Forelimb muscle (tissue), 1 donor: ENCODE measurements at regions not wholly inside any gene's neighbourhood (a gene's known extent, or its start where the extent isn't known, plus 50 kb on each side); places are given as distances from the start of the nearest gene placed in this dataset.

ENCODE experiments used
- DNase-seq: peaks from one replicate; pipeline ENCODE4 v3.0.0-alpha.2; 2013; ENCODE audit warnings: low read depth

- no peak for DNase-seq
These were observed 53.5 kb upstream of the ID2 start for GRCh38 chr2:8628179-8628865.

GRCh38 chr2:8628866-8629209 is 53.0 kb upstream of the ID2 start:
- no peak for DNase-seq

GRCh38 chr2:8629402-8629801 is 52.5 kb upstream of the ID2 start:
- DNase-seq = no peak

GRCh38 chr2:8630676-8631464 is 51.0 kb upstream of the ID2 start:
- DNase-seq = no peak

GRCh38 chr2:8631465-8632005 is 50.3 kb upstream of the ID2 start:
- no peak for DNase-seq
